Suppressor macrophage treated with lipopolysaccharide for 4 hours (primary cell): ENCODE measurements at regions not wholly inside any gene's neighbourhood (a gene's known extent, or its start where the extent isn't known, plus 50 kb on each side); places are given as distances from the start of the nearest gene placed in this dataset.
"Not testable (repeated sequence)": the region's sequence is repeated elsewhere in the genome, so short reads cannot be mapped to it uniquely, and the experiment has no call there.

ENCODE experiments used
- DNase-seq: peaks from one replicate; pipeline ENCODE4 v3.0.0-alpha.2; 2020

DNA sequence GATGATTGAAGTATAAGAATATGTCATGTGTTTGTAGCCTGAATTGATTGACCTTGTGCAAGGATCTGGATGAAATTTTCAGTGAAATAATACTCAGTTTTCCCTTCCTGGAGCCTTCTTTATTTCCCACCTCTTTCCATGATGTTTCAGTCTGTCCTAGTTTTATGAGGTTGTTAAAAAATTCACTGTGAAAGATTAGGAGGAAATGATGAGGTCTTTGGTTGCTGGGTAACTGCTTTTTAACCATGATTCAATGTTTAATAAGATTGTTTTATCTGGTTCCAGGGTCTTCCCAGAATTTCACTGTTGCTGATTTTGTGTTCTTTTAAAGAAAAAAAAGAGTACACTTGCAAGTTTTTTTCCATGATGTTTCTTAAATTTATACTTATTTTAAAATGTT is 221.5 kb downstream of the MBL2 start:
- no peak for DNase-seq

DNA sequence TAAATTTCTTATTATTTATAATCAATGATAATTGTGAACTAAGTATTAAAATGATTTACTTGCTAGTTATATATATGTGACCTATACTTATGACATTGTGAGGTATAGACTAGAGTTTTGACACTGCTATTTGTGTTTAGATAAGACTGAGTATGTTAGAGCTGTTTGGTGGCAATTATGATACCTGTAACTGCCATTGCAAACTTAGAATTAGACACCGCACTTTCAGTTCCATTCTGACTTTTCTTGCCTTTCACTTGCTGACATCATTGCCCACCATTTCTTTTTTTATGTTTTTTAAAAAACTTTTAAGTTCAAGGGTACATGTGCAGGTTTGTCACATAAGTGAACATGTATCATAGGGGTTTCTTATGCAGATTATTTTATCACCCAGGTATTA is 214.5 kb downstream of the MBL2 start:
- DNase-seq: no peak

DNA sequence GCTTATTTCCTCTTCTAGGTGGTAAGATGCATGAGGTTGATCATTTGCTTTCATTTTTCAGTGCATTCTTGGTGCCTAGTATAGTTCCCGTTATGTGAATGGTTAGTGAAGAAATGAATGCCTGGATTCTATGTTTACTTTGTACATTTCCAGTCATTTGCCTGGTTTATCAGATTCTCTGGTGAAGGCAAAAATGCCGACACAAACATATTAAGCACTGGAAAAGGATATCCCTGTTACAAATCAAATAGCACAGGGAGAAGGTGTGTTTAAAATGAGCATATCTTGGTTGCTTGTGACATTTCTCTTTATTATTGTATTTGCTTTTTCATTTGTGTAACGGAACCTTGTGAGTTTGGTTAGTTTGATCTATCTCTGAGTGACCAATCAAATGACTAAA is 211.3 kb downstream of the MBL2 start:
- DNase-seq: no peak

DNA sequence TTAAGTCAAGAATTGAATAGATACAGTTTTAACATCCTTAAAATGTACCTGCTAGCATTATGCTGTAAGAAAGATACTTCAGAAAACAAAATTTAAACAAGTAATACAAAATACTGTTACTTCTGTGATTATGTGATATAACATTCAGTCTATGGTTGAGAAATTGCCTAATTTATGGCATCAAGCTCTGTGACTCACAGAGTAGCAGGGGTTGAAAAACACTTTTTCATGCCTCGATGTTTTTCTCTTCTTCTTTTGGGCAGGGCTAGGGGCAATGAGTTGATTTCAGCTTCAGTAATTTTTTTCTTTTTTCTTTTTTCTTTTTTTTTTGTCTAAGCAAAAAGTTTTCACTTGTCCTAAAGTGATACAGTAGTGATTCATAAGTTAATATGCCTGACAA is 209.2 kb downstream of the MBL2 start:
- no peak for DNase-seq

DNA sequence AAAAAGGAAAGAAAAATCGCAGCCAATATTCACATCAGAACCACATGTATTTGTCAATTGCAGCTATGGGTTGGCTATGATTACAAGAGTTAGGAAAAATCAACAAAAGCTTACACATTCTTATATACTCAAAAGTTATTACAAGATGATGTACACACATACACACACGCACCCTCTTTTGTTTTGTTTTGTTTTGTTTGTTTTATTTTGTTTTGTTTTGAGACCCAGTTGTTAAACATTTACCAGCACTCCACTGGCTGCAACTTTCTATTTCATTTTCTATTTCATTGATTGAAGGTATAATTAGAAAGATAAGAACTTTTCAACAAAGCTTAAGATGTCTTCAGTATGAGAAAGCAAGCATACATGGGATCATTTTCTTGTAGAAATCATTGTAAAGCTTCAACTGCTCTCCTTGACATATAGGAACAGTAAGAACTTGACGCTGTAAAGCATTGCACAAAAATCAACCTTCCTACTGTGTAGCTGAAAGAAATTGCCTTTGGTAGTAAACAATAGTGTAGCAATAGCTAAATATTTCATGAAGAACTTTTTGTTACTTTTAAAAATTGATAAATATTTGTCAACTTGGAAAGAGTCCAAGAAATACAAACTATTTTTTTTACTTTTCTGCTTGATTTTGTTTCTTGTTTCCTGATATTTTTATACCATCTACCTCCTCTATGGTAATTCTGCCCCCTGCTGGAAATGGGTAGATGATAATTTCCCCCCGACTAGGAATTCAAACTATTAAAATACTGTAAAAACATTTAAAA is 205.9 kb downstream of the MBL2 start:
- peak; percentile 25 for DNase-seq

DNA sequence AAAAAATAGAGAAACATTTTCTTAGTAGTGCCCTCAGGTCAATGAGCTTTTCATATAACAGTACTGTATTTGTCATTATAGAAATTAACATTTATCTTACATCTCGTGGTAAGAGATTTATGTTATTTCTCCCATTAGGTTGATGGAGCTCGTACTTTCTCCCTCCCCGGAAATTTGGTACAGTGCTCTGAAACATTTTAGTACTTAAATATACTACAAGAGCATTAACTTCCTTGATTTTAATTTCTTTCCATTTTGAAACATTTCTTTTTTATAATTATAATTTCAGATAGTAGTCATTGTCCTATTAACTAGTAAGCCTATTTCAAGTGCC is 205.4 kb downstream of the MBL2 start:
- DNase-seq: no peak

DNA sequence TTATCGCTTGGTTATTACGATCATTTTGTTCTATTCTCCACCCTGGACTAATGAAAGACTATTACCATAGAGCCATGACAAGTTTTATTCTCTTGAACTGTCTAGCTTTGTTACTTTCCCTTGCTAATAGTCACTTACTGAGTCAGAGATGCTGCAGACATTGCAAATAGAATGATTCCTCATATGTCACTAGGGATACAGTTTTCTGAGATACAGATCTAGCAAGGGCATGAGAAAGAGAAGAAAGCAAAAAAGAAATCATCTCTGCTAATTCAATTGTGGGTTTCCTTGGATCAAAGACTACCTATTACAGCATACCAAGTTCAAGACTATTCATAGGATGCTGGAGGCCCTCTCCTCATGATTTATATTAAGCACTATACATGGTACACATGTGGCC is 204.3 kb downstream of the MBL2 start:
- DNase-seq: no peak

DNA sequence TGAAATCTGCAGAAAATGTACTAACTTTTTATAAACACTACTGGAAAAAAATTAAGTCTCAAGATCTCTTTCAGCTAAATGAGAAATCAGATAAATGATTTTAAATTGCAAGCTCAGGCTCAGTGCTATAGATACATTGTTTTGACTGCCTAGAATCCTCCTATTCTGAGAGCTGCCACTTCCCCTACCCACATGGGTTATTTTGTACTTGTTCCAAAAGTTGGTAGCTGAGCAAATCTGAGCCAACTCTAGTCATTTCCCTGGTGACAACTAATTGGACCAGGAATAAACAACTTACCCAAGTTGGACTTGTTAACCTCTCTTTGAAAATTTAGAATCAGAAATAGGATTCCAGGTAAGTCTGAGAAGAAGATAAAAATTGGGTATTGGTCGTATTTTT is 202.1 kb downstream of the MBL2 start:
- DNase-seq: no peak

DNA sequence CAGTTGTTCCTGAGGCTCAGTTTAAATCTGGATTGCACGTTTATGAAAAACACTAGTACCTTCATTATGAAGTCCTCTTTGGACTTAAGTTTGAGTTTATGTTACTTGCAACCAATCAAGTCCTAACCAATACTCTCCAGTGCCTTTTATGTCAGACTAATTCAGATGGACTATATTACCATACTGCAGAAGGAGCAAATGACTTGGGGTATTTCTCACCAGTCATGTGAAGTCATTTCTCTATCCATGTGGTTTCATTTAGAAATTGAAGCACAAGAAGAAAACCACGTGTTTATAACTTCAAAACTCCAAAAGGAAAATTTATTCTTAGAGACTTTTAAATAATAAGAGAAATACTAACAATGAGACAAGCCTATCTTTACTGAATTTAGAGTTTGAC is 201.6 kb downstream of the MBL2 start:
- no peak for DNase-seq

DNA sequence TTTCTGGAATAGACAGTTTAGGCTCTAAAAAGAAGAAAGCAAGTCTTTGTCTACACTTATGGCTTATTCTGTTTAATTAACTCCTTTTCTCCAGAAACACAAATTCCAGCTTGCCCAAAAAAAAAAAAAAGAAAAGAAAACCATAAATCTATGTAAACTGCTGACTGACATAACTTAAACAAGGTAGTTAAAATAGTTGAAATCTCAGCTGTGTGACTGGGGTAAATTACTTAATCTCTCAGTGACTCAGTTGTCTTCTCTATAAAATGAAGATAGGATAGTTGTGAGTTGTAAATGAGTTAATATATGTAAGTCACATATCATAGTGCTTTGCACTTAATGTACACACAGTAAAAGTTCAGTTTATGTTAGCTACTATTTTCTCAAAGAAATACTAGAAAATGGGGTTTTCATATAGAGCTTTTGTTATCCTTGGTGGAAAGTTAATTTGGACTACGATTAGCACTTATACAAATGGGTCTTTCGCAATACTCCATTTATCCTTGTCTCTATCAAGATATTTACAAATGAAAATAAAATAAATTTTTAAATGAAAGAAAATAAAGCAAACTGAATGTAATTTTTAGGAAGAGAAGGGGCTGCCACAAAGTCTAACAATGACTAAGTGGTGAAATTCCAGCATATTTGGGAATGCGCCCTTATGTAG is 200.9 kb downstream of the MBL2 start:
- no peak for DNase-seq

DNA sequence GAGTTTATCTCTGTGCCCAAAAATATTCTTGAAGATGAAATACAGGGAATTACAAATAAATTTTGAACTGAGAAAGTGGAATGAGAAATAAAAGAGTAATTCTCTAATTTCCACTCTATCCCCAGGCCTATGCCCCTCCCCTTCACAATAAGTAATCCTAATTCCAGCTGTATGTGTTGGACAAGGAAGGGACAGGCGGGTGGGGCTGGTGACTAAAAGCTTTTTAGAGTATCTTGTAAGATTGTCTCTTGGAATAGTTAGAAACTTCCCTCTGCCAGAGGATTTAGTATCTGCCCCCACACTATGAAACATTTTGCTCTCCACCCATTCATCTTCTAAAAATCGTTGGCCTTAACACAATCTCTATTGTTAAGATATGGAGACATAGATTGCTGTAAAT is 199.2 kb downstream of the MBL2 start:
- no peak for DNase-seq

DNA sequence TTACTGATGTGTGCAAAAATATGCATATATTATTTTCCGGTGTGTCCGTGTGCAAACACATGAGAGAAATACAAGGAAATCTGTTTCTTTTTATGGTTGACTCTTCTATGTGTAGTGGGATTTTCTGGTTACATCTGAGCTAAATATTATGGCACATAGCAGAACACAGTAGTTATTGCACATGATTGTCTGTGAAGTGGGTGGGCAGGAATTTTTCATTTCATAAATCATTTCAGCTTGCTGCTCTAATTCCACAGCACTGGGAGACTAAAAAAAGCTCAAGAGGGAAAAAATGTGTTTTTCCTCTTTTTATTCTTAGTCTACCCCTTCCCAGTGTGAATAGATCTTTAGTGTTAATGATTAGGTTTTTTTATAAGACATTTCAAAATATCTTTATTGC is 197.9 kb downstream of the MBL2 start:
- no peak for DNase-seq

DNA sequence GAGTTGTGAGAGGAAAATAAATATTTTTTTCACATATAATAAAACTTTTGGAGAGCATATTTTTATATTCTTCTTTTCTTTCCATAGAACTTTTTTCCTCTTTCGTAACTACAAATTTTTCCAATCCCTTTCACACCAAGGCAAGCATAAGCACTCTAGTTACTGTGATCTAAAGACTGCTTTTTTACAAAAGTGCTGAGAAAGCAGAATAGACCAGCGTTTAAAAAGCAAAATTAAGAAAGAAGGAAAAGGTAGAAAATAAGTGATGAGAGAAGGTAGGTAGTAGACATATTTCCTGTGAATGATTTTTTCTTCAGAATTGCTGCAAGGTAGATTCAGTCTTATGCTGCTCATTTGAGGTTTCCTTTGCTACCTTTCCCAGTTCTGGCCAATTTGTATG is 195.5 kb downstream of the MBL2 start:
- DNase-seq: no peak

DNA sequence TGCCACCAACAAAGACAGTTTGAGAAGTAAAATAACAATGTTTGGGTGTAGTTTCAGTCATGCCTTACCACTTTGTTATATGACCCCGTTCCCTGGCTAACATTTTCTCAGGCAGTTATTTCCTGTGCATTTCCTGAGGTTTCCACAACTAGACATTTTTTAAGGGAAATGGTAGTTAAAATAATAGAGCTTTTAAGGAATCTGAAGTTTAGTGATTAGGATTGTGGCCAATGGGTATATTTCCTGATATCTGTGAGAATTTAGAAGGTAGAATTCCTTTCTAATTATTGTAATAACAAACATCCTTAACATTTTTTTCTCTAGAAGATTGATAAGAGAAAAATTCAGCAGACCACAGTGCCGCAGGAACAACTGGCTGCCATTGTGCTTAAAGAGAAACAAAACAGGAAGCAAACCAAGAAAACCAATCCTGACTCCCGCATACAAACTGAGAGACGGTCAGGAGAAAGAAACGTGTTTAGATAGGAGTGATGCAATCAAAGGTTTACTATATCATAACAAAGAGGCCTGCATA is 193.6 kb downstream of the MBL2 start:
- peak; percentile 3 for DNase-seq

DNA sequence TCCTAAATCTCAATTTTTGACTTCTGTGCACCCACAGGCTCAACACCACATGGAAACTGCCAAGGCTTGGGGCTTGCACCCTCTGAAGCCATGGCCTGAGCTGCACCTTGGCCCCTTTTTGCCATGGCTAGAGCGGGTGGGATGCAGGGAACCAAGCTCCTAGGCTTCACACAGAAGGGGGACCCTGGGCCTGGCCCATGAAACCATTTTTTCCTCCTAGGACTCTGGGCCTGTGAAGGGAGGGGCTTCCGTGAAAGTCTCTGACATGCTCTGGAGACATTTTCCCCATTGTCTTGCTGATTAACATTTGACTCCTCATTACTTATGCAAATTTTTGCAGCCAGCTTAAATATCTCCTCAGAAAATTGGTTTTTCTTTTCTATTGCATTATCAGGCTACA is 190.9 kb downstream of the MBL2 start:
- DNase-seq: not testable (repeated sequence)

DNA sequence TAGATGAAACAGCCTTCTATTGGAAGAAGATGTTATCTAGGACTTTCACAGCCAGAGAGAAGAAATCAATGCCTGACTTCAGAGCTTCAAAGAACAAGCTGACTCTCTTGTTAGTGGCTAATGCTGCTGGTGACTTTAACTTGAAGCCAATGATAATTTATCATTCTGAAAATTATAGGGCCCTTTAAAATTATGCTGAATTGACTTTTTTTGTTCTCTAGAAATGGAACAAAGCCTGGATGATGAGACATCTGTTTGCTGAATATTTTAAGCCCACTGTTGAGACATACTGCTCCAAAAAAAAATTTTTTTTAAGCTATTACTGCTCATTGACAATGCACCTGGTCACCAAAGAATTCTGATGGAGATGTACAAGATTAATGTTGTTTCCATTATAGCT is 189.2 kb downstream of the MBL2 start:
- DNase-seq: no peak

DNA sequence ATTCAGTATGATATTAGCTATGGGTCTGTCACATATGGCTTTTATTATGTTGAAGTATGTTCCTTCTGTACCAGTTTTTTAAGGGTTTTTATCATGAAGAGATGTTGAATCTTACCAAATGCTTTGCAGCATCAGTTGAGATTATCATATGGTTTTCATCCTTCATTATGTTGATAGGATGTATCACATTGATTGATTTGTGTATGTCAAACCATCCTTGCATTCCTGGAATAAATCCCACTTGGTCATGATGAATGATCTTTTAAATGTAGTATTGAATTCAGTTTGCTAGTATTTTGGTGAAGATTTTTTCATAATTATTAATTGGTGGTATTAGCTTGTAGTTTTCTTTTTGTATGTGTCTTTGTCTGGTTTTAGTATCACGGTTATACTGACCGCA is 185.9 kb downstream of the MBL2 start:
- no peak for DNase-seq

DNA sequence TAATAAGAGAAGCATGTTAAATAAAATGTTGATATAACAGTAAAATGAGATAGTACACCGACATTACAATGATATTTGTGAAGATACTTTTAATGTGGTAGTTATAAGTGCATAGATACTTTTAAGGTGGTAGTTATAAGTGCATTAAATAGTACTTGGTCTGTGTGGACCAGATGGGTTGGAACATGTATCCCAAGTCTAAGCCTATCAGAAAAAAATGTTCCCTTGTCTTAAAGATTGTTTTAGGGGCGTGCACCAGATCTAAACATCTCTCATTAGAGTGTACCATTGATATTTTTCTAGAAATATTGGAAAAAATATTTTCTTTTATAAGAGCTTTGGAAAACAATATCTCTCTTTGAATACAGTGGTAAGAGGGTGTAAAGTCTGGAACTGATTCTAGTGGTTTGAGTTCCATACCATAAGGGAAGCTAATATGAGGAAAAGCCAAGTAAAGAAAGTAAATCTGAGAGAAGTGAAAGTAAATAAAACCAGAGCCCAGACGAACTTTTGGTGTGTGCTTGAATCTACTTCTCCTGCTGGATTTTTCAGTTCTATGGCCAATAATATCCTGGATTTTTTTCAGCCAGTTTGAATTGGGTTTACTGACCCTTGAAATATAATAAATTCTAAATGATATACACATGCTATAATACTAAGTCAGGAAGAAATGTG is 175.3 kb downstream of the MBL2 start:
- peak; percentile 31 for DNase-seq

DNA sequence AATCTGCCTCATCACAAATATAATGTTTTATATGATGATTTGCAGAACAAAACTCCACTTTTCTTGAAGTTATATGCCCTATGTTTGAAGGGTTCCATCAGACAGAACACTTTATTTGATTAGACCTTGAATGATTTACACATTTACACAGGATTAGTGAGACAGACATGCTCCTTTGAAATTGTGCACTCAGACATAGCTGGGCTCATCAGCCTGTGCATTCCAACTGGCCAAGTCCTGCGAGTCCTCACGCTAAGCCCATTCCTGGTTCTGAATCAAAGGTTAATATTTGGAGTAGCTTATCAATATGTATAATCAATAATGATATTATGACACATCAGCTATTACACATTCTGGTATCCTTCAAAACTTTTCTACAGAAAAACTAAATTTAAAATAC is 173.6 kb downstream of the MBL2 start:
- no peak for DNase-seq

DNA sequence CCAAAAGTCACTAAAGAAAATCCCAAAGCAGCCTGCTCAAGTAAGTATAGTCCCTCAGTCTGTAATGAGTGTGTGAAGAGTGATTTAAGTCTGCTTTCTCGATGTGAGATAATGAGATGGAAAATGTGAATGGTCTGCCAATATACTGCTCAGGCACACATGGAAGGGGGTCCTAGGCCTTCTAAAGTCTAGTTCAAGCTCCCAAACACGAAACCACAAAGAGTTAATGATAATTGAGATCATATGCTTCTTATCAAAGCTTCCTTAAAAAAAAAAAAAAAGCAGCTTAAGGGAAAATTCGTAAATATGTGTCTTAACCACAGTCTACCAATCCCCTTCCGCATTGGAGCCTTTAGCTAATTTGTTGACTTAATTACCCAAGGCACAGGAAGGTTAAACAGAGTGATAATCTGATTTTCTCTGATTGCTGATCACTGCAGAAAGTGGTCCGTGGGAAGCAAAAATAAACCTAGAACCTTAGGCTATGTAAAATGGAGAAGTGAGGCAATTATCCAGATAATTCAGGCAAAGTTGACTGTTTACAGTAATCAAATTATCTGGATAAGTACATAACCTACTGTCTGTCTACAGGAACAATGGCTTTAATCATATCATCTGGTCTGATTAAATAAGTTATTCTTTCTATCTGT is 172.9 kb downstream of the MBL2 start:
- no peak for DNase-seq

DNA sequence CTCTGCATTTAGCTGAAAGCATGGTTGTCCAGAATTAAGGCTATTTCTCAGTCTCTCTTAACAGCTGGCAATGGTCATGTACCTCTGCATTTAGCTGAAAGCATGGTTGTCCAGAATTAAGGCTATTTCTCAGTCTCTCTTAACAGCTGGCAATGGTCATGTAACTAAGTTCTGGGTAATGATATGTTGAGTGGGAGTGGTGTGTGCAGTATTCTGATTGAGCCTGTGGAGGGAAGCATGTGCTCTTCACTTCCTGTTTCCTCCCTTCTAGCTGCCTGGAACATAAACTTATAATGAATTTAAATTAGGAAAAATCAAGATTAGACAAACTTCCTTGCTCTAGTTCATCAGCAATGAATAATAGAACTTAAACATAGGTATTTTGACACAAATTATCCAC is 168.5 kb downstream of the MBL2 start:
- DNase-seq: not testable (repeated sequence)

DNA sequence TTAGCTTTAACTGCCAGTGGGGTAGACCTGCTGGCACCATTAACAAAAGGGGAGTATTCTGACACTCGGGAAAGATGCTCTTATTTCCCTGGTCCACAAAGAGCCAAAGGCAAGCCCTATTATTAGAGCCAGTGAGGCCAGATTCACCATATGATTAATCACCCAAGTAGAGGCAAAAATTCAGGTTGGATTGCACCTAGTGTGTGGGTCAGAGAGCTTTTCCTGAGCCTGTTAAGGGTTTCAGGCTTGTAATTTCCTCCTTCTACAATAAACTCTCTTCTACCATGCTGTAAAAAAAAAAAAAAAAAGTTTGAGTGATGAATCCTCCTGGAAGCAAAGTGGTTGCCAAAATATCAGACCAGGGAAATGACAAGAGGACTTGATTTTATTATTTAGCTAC is 163.5 kb downstream of the MBL2 start:
- DNase-seq: no peak

DNA sequence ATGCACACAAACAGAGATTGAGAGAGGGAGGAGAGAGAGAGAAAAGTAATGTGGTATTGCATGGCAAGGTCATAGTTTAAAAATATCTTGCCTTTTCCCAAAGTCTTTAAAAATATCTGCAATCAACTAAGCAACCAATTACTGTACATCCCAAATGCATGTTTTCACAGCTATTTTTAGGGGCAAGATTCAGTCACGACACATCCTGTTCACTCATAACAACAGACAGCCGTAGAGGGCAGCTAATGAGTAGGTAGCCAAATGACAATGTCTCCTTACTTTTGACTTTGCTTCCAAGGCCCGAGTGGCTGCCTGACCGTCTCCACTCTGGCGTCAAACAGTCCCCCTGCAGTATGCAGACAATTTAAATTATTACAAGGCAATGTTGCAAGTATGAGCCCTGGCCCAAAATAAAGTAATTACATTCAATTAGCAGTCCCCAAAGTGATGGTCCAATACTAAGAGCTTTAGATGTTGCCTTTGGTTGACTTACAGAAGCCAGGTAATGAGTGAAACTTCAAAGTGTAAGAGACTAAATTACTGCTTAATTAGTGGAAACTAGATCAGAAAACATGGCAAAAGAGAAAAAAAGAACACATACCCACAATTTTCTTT is 162.9 kb downstream of the MBL2 start:
- DNase-seq: no peak
